Vagina (tissue), 2 donors: ENCODE measurements at regions not wholly inside any gene's neighbourhood (a gene's known extent, or its start where the extent isn't known, plus 50 kb on each side); places are given as distances from the start of the nearest gene placed in this dataset.

Experiments
- CTCF ChIP-seq, 3 experiments: fragments of 450-650 bp in 2 of 3; fragments of 200-600 bp in 1 of 3; sonication (generic) in 1 of 3; IDR thresholded peaks; one replicate each; pipeline ENCODE4 v1.5.1; 2017 to 2019; ENCODE audit warnings: antibody characterized with exemption in 3 of 3, mild to moderate bottlenecking in 2 of 3, moderate library complexity in 2 of 3
- POLR2A ChIP-seq, 2 donors: fragments of 450-650 bp; IDR thresholded peaks; one replicate each; pipeline ENCODE4 v1.6.1; 2017; ENCODE audit warnings: antibody characterized with exemption in 2 of 2, mild to moderate bottlenecking in 2 of 2, moderate library complexity in 2 of 2
- POLR2AphosphoS5 ChIP-seq, 2 donors: sonication (generic); formaldehyde crosslinking; IDR thresholded peaks; one replicate each; pipeline ENCODE4 v1.9.0; 2017; ENCODE audit warnings: antibody characterized with exemption in 2 of 2, mild to moderate bottlenecking in 2 of 2, low read depth in 1 of 2; ENCODE audit not compliant: insufficient read depth in 1 of 2

GRCh38 chr11:62067741-62068140 lies 56.1 kb upstream of the INCENP start:
- TF ChIP-seq CTCF (IDR thresholded peaks at IDR 0.05) (no peak), POLR2AphosphoS5 (IDR thresholded peaks at IDR 0.05; ENCODE audit: insufficient read depth in 1 of 2, low read depth in 1 of 2) (no peak), POLR2A (IDR thresholded peaks at IDR 0.05) (no peak)
